HepG2 (cell line): ENCODE measurements at regions not wholly inside any gene's neighbourhood (a gene's known extent, or its start where the extent isn't known, plus 50 kb on each side); places are given as distances from the start of the nearest gene placed in this dataset.

Experiments used
- ATAC-seq: fragments of 200-7000 bp; cut with Tn5 transposase; 3 replicates; pipeline ENCODE4 v1.9.1; 2020; ENCODE audit warnings: mild to moderate bottlenecking, moderate library complexity
- BruUV-seq: library from RNA; stranded (reverse); fragments of 400-500 nt; replicated peaks from 2 replicates; lab custom pipeline; 2021; lab: Mats Ljungman, UMichigan
- CTCF ChIA-PET: fragments of 300-600 bp; formaldehyde crosslinking; extraction: SDS; loops from one replicate; lab custom pipeline; 2021; ENCODE audit warnings: low total read pairs, inconsistent platforms, low intra/inter-chr PET ratio; lab: Yijun Ruan, JAX
- POLR2A ChIA-PET: fragments of 350-600 bp; sonication (Branson Sonifier 250); formaldehyde crosslinking; loops from one replicate; lab custom pipeline; 2020; ENCODE audit warnings: antibody characterized with exemption, inconsistent platforms; lab: Yijun Ruan, JAX
- DNase-seq: peaks from one replicate; pipeline ENCODE4 v3.0.0-alpha.2; 2015; ENCODE audit warnings: low spot score
- FAIRE-seq: peaks from 3 replicates; lab custom pipeline; 2011; peaks lifted over from hg19 to GRCh38; lab: Jason Lieb, UNC
- H2AFZ ChIP-seq: one replicate; pipeline ENCODE4 v1.6.1; 2011; ENCODE audit warnings: low read length, inconsistent platforms
- H3K27ac ChIP-seq: fragments of 300-600 bp; 3 replicates; pipeline ENCODE4 v1.8.0; 2011; ENCODE audit warnings: mixed run types, mild to moderate bottlenecking, mixed read lengths, low read length, inconsistent platforms; ENCODE audit not compliant: insufficient read depth; ENCODE audit errors: extremely low read length
- H3K27me3 ChIP-seq, 2 experiments: fragments of 200-600 bp in 1 of 2; 2 replicates in 1 of 2; 3 replicates in 1 of 2; pipeline versions ENCODE4 v1.6.0 to v1.8.0; 2011; ENCODE audit warnings: low read length in 2 of 2, mild to moderate bottlenecking in 2 of 2, moderate library complexity in 2 of 2, inconsistent platforms in 1 of 2; ENCODE audit not compliant: insufficient read depth in 2 of 2, control insufficient read depth in 1 of 2
- H3K36me3 ChIP-seq, 2 experiments: fragments of 200-600 bp in 1 of 2; replicated peaks in 1 of 2; 2 replicates in 1 of 2; 3 replicates in 1 of 2; pipeline versions ENCODE4 v1.5.1 to v1.8.0; 2011; ENCODE audit warnings: low read length in 2 of 2, inconsistent platforms in 1 of 2; ENCODE audit not compliant: insufficient read depth in 2 of 2, control insufficient read depth in 1 of 2
- H3K4me1 ChIP-seq: 2 replicates; pipeline ENCODE4 v1.5.1; 2012; ENCODE audit warnings: low read length, inconsistent platforms; ENCODE audit not compliant: insufficient read depth
- H3K4me2 ChIP-seq: 2 replicates; pipeline ENCODE4 v1.6.0; 2011; ENCODE audit warnings: low read depth, low read length, inconsistent platforms
- H3K4me3 ChIP-seq, 3 experiments: fragments of 200-600 bp in 1 of 3; sonication (generic), shearing (Covaris generic) in 1 of 3; replicated peaks in 1 of 3; 2 replicates each; pipeline ENCODE4 v1.5.1; 2011 to 2016; ENCODE audit warnings: low read length in 3 of 3, inconsistent platforms in 2 of 3, low read depth in 2 of 3, mild to moderate bottlenecking in 2 of 3, control low read depth in 1 of 3, mixed read lengths in 1 of 3; ENCODE audit not compliant: insufficient read depth in 1 of 3
- H3K79me2 ChIP-seq: one replicate; pipeline ENCODE4 v1.6.1; 2011; ENCODE audit warnings: low read length, inconsistent platforms; ENCODE audit not compliant: insufficient read depth
- H3K9ac ChIP-seq: 2 replicates; pipeline ENCODE4 v1.6.0; 2011; ENCODE audit warnings: mild to moderate bottlenecking, low read depth, low read length, inconsistent platforms; ENCODE audit not compliant: insufficient read depth
- H3K9me3 ChIP-seq: 2 replicates; pipeline ENCODE4 v1.5.1; 2012; ENCODE audit warnings: mild to moderate bottlenecking, low read length
- H4K20me1 ChIP-seq: 2 replicates; pipeline ENCODE4 v1.6.0; 2011; ENCODE audit warnings: inconsistent platforms, mild to moderate bottlenecking, low read length, moderate library complexity; ENCODE audit not compliant: insufficient read depth
- CEBPG ChIP-seq: IDR thresholded peaks from 2 replicates; pipeline ENCODE4 v1.6.1; 2016
- GFI1 ChIP-seq: sonication (generic); formaldehyde crosslinking; IDR thresholded peaks from 2 replicates; pipeline ENCODE4 v1.5.0; 2020; ENCODE audit warnings: missing genetic modification reagents, mild to moderate bottlenecking, borderline replicate concordance
- MBNL3 ChIP-seq: fragments of 250-450 bp; sonication (Bioruptor Pico); conservative IDR thresholded peaks from 2 replicates; pipeline ENCODE4 v1.8.0; 2022; ENCODE audit warnings: mild to moderate bottlenecking, inconsistent platforms
- MLX ChIP-seq: IDR thresholded peaks from 2 replicates; pipeline ENCODE4 v1.6.1; 2016
- TAF15 ChIP-seq: fragments of 200-400 bp; formaldehyde crosslinking; IDR thresholded peaks from one replicate; pipeline ENCODE4 v1.6.1; 2018; ENCODE audit warnings: mild to moderate bottlenecking, low read depth, low read length; ENCODE audit not compliant: poor library complexity, severe bottlenecking
- TBL1XR1 ChIP-seq: fragments of 150-350 bp; IDR thresholded peaks from 2 replicates; pipeline ENCODE4 v1.6.1; 2014; ENCODE audit warnings: borderline replicate concordance, low read length; ENCODE audit not compliant: partially characterized antibody
- ZKSCAN5 ChIP-seq: sonication (generic); formaldehyde crosslinking; IDR thresholded peaks from 2 replicates; pipeline ENCODE4 v1.5.1; 2020; ENCODE audit warnings: mild to moderate bottlenecking, missing genetic modification reagents
- ZNF10 ChIP-seq: sonication (generic); formaldehyde crosslinking; IDR thresholded peaks from 2 replicates; pipeline ENCODE4 v1.4.0; 2020; ENCODE audit warnings: mild to moderate bottlenecking, low read depth, missing genetic modification reagents, borderline replicate concordance
- ZNF343 ChIP-seq: sonication (generic); formaldehyde crosslinking; IDR thresholded peaks from 2 replicates; pipeline ENCODE4 v1.4.0; 2020; ENCODE audit warnings: mild to moderate bottlenecking, missing genetic modification reagents
- ZNF782 ChIP-seq: sonication (generic); formaldehyde crosslinking; IDR thresholded peaks from 2 replicates; pipeline ENCODE4 v1.4.0; 2020; ENCODE audit warnings: missing genetic modification reagents, mild to moderate bottlenecking, borderline replicate concordance
- WGBS: methylation state at CpG from one replicate; pipeline ENCODE4 v1.1.6; 2017; ENCODE audit warnings: low lambda C conversion rate; 5-methylcytosine and 5-hydroxymethylcytosine counted together
- in situ Hi-C: cut with HindIII; loops from 2 replicates; pipeline ENCODE4 v1.10.0; 2017; ENCODE audit warnings: low pct_unique_long_range_greater_than_20kb; ENCODE audit not compliant: extremely low pct_ligation_motif_present
- intact Hi-C: fragments of 100-400 bp; cut with micrococcal nuclease; formaldehyde crosslinking; loops from one replicate; pipeline ENCODE4 v1.10.0; 2022; ENCODE audit not compliant: unreplicated experiment

- no TSS peak for BruUV-seq
- CTCF ChIA-PET: no interaction called here
- Histone ChIP-seq H3K4me3 (no peak overlapping the region), H3K4me2 (no peak overlapping the region), H3K27me3 (no peaks in the 10 kb centered on the region), H2AFZ (no peak overlapping the region), H3K36me3 (no peaks in the 10 kb centered on the region), H3K27ac (no peak overlapping the region), H3K9ac (no peak overlapping the region), H4K20me1 (no peaks in the 10 kb centered on the region), H3K9me3 (peaks cover 87% of the 10 kb centered on the region), H3K4me1 (no peaks in the 10 kb centered on the region), H3K79me2 (no peaks in the 10 kb centered on the region)
- WGBS: 4% methylated on average over 9 of the region's 9 CpGs
- intact Hi-C loops (no loop called here), in situ Hi-C loops (no loop called here)
- POLR2A ChIA-PET: no interaction called here
- no peak for ATAC-seq
- TF ChIP-seq TBL1XR1 (no peak), ZNF782 (CRISPR knock-in tag) (no peak), TAF15 (no peak), ZNF10 (CRISPR knock-in tag) (no peak), GFI1 (CRISPR knock-in tag) (no peak), MLX (CRISPR knock-in tag) (no peak), ZNF343 (CRISPR knock-in tag) (no peak), MBNL3 (no peak), ZKSCAN5 (CRISPR knock-in tag) (no peak), CEBPG (no peak)
- FAIRE-seq: no peak
- DNase-seq: no peak
Measured at GRCh38 chr20:60631585-60632287, 620.3 kb upstream of the CDH4 start.
